Caco-2 (cell line): ENCODE measurements at regions not wholly inside any gene's neighbourhood (a gene's known extent, or its start where the extent isn't known, plus 50 kb on each side); places are given as distances from the start of the nearest gene placed in this dataset.

Source experiments
- BruUV-seq: library from RNA; stranded (reverse); fragments of 400-500 nt; replicated peaks from 2 replicates; lab custom pipeline; 2021; lab: Mats Ljungman, UMichigan
- CTCF ChIA-PET: fragments of 300-600 bp; sonication (Branson Sonifier 250); formaldehyde crosslinking; loops from one replicate; lab custom pipeline; 2022; ENCODE audit warnings: antibody characterized with exemption; lab: Charles Lee
- POLR2A ChIA-PET: fragments of 300-600 bp; sonication (Branson Sonifier 250); formaldehyde crosslinking; loops from one replicate; lab custom pipeline; 2022; ENCODE audit warnings: antibody characterized with exemption; lab: Charles Lee
- DNase-seq, 2 experiments: peaks; one replicate each; pipeline versions ENCODE4 v3.0.0 to v3.0.0-alpha.2; 2020 to 2022
- H3K27me3 ChIP-seq: replicated peaks from 2 replicates; pipeline ENCODE4 v1.6.0; 2011; ENCODE audit warnings: low read length; ENCODE audit not compliant: control insufficient read depth, insufficient read depth
- H3K36me3 ChIP-seq: 2 replicates; pipeline ENCODE4 v1.5.1; 2011; ENCODE audit warnings: low read length; ENCODE audit not compliant: control insufficient read depth, insufficient read depth
- H3K4me1 ChIP-seq: fragments of 250-450 bp; sonication (Bioruptor Pico); 2 replicates; pipeline ENCODE4 v1.5.1; 2020; ENCODE audit warnings: mild to moderate bottlenecking
- H3K4me3 ChIP-seq: 2 replicates; pipeline ENCODE4 v1.5.1; 2011; ENCODE audit warnings: low read depth, mild to moderate bottlenecking, control low read depth, low read length
- H3K9me3 ChIP-seq: fragments of 250-450 bp; sonication (Bioruptor Pico); 2 replicates; pipeline ENCODE4 v1.5.1; 2020; ENCODE audit warnings: mild to moderate bottlenecking, moderate library complexity
- H3K27ac Mint-ChIP-seq: one replicate; pipeline ENCODE4 v1.8.0; 2022; ENCODE audit warnings: mixed read lengths; ENCODE audit not compliant: unreplicated experiment
- H3K27me3 Mint-ChIP-seq: one replicate; pipeline ENCODE4 v1.8.0; 2022; ENCODE audit warnings: mixed read lengths; ENCODE audit not compliant: insufficient read depth, unreplicated experiment
- H3K36me3 Mint-ChIP-seq: one replicate; pipeline ENCODE4 v1.8.0; 2022; ENCODE audit warnings: mild to moderate bottlenecking, mixed read lengths; ENCODE audit not compliant: insufficient read depth, unreplicated experiment
- H3K4me1 Mint-ChIP-seq: one replicate; pipeline ENCODE4 v1.8.0; 2022; ENCODE audit warnings: low read depth, mixed read lengths; ENCODE audit not compliant: unreplicated experiment
- H3K4me3 Mint-ChIP-seq: one replicate; pipeline ENCODE4 v1.8.0; 2022; ENCODE audit warnings: mild to moderate bottlenecking, moderate library complexity, mixed read lengths; ENCODE audit not compliant: unreplicated experiment
- H3K9me3 Mint-ChIP-seq: one replicate; pipeline ENCODE4 v1.8.0; 2022; ENCODE audit warnings: mixed read lengths; ENCODE audit not compliant: unreplicated experiment
- intact Hi-C: fragments of 100-400 bp; cut with micrococcal nuclease; formaldehyde crosslinking; loops from one replicate; pipeline ENCODE4 v1.10.0; 2022; ENCODE audit not compliant: unreplicated experiment
- TF ChIP-seq, protein P1 (sequence below), 2 experiments: fragments of 200-600 bp in 1 of 2; IDR thresholded peaks; 1 replicate in 1 of 2; 2 replicates in 1 of 2; pipeline versions ENCODE4 v1.5.1 to v1.8.0; 2011 to 2022; ENCODE audit warnings: antibody characterized with exemption in 1 of 2, control low read depth in 1 of 2, inconsistent platforms in 1 of 2, low read depth in 1 of 2, low read length in 1 of 2, mild to moderate bottlenecking in 1 of 2, moderate library complexity in 1 of 2; ENCODE audit not compliant: insufficient read depth in 1 of 2, severe bottlenecking in 1 of 2, unreplicated experiment in 1 of 2

DNA sequence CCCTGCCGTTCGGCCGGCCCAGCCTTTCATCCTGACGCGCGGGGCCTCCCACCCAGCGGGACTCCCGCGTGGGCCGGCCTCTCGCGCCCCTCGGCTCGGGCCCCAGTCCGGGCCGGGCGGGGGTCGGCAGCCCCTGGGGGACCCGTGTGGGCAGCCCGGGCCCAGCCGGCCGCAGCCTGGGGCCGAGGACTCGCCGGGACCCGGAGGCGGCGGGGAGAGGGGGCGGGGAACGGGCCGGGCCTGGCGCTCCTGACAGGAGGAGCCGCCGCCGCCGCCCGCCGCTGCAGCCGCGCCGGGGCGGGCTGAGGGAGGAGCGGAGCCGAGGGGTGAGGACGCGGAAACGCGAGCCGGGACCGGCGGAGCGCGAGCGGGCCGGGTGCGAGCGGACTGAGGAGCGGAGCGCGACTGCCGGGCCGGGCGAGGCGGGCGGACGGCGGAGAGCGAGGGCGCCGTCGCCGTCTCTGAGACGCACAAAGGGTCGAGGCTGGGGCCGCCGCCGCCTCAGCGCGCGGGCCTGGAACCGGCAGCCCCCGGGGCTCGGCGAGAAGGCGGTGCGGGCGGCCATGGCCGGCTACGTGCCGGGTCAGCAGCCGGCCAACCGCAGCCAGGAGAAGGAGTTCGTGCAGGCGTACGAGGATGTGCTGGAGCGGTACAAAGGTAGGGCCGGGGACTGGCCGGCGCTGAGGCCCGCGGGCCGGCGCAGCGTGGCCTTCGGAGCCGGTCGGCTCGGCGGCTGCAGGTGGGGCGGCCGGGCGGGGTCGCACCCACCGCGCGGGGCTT is 79.1 kb downstream of the NDUFS5 start:
- POLR2A ChIA-PET, result interaction anchor here (0.6 kb wide), 1 partner anchor 28 kb away, joined by 3 read pairs; no protein-coding TSS in a partner anchor
- Histone ChIP-seq H3K9me3 (no peaks in the 10 kb centered on the region), H3K4me3 (peak overlapping the region; percentile 72), H3K4me1 (peaks cover 11% of the 10 kb centered on the region; the same call in 1 of the 2 replicates), H3K27me3 (no peaks in the 10 kb centered on the region), H3K36me3 (no peaks in the 10 kb centered on the region)
- Mint-ChIP-seq H3K27me3 (no peaks in the 10 kb centered on the region), H3K9me3 (no peaks in the 10 kb centered on the region), H3K4me3 (no peak overlapping the region), H3K4me1 (peaks cover 14% of the 10 kb centered on the region), H3K36me3 (peaks cover 6% of the 10 kb centered on the region), H3K27ac (peak overlapping the region; percentile 81)
- TF ChIP-seq, protein P1, sequence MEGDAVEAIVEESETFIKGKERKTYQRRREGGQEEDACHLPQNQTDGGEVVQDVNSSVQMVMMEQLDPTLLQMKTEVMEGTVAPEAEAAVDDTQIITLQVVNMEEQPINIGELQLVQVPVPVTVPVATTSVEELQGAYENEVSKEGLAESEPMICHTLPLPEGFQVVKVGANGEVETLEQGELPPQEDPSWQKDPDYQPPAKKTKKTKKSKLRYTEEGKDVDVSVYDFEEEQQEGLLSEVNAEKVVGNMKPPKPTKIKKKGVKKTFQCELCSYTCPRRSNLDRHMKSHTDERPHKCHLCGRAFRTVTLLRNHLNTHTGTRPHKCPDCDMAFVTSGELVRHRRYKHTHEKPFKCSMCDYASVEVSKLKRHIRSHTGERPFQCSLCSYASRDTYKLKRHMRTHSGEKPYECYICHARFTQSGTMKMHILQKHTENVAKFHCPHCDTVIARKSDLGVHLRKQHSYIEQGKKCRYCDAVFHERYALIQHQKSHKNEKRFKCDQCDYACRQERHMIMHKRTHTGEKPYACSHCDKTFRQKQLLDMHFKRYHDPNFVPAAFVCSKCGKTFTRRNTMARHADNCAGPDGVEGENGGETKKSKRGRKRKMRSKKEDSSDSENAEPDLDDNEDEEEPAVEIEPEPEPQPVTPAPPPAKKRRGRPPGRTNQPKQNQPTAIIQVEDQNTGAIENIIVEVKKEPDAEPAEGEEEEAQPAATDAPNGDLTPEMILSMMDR (IDR thresholded peaks at IDR 0.05; ENCODE audit: insufficient read depth in 1 of 2, low read depth in 1 of 2, low read length in 1 of 2, severe bottlenecking in 1 of 2, unreplicated experiment in 1 of 2), result no peak
- intact Hi-C loops, result no loop called here
- peak; percentile 56 to 75 for DNase-seq
- BruUV-seq, result no TSS peak
- CTCF ChIA-PET, result interaction anchor here (1.4 to 1.7 kb wide), 2 partner anchors 28 to 86 kb away, joined by 3 to 6 read pairs; no protein-coding TSS in a partner anchor

DNA sequence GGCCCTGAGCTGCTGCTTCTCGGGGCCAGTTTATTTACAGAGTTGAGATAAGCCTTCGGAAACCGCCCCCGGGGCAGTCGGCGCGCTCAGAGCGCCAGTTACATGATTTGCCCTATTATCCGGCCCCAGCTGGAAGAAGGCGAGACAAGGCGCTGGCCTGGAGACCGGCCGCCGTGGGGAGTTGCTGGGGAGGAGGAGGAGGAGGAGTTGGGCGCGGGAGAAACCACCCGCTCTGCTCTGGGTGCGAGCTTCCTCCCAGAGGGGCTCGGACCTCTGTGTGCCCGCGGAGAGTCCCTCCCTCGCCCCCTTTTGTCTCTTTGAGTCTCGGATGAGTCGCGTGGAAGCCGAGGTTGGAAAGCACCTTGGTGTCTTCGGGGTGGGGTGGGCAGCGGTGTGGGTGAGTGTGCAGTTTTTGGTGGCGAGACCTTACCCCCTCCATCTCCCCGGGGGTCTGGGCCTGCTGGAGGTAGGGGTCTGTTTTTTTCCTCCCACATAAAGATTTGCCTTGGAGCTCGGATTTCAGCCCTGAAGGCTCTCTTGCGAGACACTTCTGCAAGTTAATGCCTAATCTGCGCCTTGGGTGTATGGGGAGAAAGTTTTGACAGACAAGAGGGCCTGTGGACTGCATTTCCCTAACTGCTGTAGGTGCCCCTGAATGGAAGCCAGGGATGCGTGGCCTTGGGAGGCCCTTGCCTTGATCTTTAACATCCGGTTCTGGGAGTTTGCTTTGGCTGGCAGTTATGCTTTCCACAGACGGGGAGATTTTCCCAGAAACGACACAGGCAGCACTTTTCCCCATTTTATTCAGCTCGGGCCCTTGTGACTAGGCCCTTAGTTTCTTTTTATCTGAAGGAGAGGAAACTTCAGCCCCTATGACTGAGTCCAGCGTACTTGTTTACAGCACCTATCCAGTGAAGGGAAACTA is 80.0 kb downstream of the NDUFS5 start:
- intact Hi-C loops, result loop anchor here (1.0 kb wide), 1 partner anchor 27 kb away; no protein-coding TSS in a partner anchor
- peak in 1 of 2 experiments; percentile 23 for DNase-seq
- no TSS peak for BruUV-seq

More for the DNA sequence above, 80.0 kb downstream of the NDUFS5 start:
- TF ChIP-seq, protein P1 (IDR thresholded peaks at IDR 0.05; ENCODE audit: insufficient read depth in 1 of 2, low read depth in 1 of 2, low read length in 1 of 2, severe bottlenecking in 1 of 2, unreplicated experiment in 1 of 2), result no peak
- Mint-ChIP-seq H3K27me3 (no peaks in the 10 kb centered on the region), H3K4me3 (no peak overlapping the region), H3K4me1 (peaks cover 14% of the 10 kb centered on the region), H3K9me3 (no peaks in the 10 kb centered on the region), H3K36me3 (peaks cover 6% of the 10 kb centered on the region), H3K27ac (peak overlapping the region; percentile 81)
- H3K9me3 ChIP-seq, result no peaks in the 10 kb centered on the region
- H3K27me3 ChIP-seq, result no peaks in the 10 kb centered on the region
- H3K4me1 ChIP-seq, result peaks cover 18% of the 10 kb centered on the region; the same call in 1 of the 2 replicates
- ChIA-PET POLR2A (interaction anchor here (0.6 kb wide), 1 partner anchor 27 kb away, joined by 3 read pairs; no protein-coding TSS in a partner anchor), CTCF (interaction anchor here (1.4 to 1.7 kb wide), 2 partner anchors 27 to 85 kb away, joined by 3 to 6 read pairs; no protein-coding TSS in a partner anchor)
- peak overlapping the region; percentile 72 for H3K4me3 ChIP-seq
- H3K36me3 ChIP-seq, result no peaks in the 10 kb centered on the region
